Panc1 (cell line): ENCODE measurements at regions not wholly inside any gene's neighbourhood (a gene's known extent, or its start where the extent isn't known, plus 50 kb on each side); places are given as distances from the start of the nearest gene placed in this dataset.

Experiments used
- ATAC-seq: fragments of 200-7000 bp; cut with Tn5 transposase; 2 replicates; pipeline ENCODE4 v1.9.1; 2020; ENCODE audit warnings: mild to moderate bottlenecking, moderate library complexity
- BruUV-seq: library from RNA; stranded (reverse); fragments of 400-500 nt; replicated peaks from 2 replicates; lab custom pipeline; 2021; lab: Mats Ljungman, UMichigan
- CTCF ChIA-PET: fragments of 300-600 bp; sonication (Branson Sonifier 250); formaldehyde crosslinking; loops from one replicate; lab custom pipeline; 2022; ENCODE audit warnings: antibody characterized with exemption; lab: Charles Lee
- POLR2A ChIA-PET: fragments of 300-600 bp; sonication (Branson Sonifier 250); formaldehyde crosslinking; loops from one replicate; lab custom pipeline; 2022; ENCODE audit warnings: antibody characterized with exemption; lab: Charles Lee
- DNase-seq: peaks from one replicate; pipeline ENCODE4 v3.0.0-alpha.2; 2010; ENCODE audit warnings: low read depth, low spot score
- H3K27ac ChIP-seq: 2 replicates; pipeline ENCODE4 v1.5.1; 2011; ENCODE audit warnings: mild to moderate bottlenecking, low read length, inconsistent platforms
- H3K27me3 ChIP-seq: fragments of 200-500 bp; sonication (Bioruptor generic); 2 replicates; pipeline ENCODE4 v1.6.0; 2014; ENCODE audit warnings: low read length, inconsistent platforms; ENCODE audit not compliant: control insufficient read depth, insufficient read depth
- H3K36me3 ChIP-seq: fragments of 200-500 bp; sonication (Bioruptor generic); 2 replicates; pipeline ENCODE4 v1.5.1; 2014; ENCODE audit warnings: inconsistent platforms, mild to moderate bottlenecking, low read length, moderate library complexity; ENCODE audit not compliant: control insufficient read depth, insufficient read depth
- H3K4me1 ChIP-seq: 2 replicates; pipeline ENCODE4 v1.5.1; 2011; ENCODE audit warnings: inconsistent platforms, mild to moderate bottlenecking, low read length, moderate library complexity; ENCODE audit not compliant: control insufficient read depth, insufficient read depth
- H3K4me3 ChIP-seq, 2 experiments: 2 replicates each; pipeline ENCODE4 v1.5.1; 2011 to 2012; ENCODE audit warnings: low read depth in 2 of 2, low read length in 2 of 2, mild to moderate bottlenecking in 2 of 2, inconsistent platforms in 1 of 2, moderate library complexity in 1 of 2
- H3K9me3 ChIP-seq: fragments of 200-500 bp; sonication (Bioruptor generic); 2 replicates; pipeline ENCODE4 v1.5.1; 2014; ENCODE audit warnings: low read depth, mild to moderate bottlenecking, inconsistent platforms, low read length, moderate library complexity; ENCODE audit not compliant: control insufficient read depth, insufficient read depth
- CTCF ChIP-seq: fragments of 450-650 bp; IDR thresholded peaks from 2 replicates; pipeline ENCODE4 v1.5.1; 2017; ENCODE audit warnings: mild to moderate bottlenecking
- POLR2AphosphoS5 ChIP-seq: IDR thresholded peaks from 2 replicates; pipeline ENCODE4 v1.6.1; 2012; ENCODE audit warnings: mild to moderate bottlenecking, low read depth, low read length, moderate library complexity
- REST ChIP-seq, 2 experiments: IDR thresholded peaks; 2 replicates each; pipeline ENCODE4 v1.6.1; 2011 to 2012; ENCODE audit warnings: low read depth in 2 of 2, control low read depth in 1 of 2, low read length in 1 of 2, mild to moderate bottlenecking in 1 of 2, moderate library complexity in 1 of 2; ENCODE audit not compliant: insufficient read depth in 1 of 2
- SIN3A ChIP-seq: IDR thresholded peaks from 2 replicates; pipeline ENCODE4 v1.6.1; 2012; ENCODE audit warnings: low read depth, mild to moderate bottlenecking, low read length, moderate library complexity, borderline replicate concordance; ENCODE audit not compliant: insufficient read depth
- TCF7L2 ChIP-seq: IDR thresholded peaks from 2 replicates; pipeline ENCODE4 v1.6.1; 2011; ENCODE audit warnings: mild to moderate bottlenecking, low read depth, low read length, inconsistent platforms
- in situ Hi-C: cut with HindIII; loops from 2 replicates; pipeline ENCODE4 v1.10.0; 2016; ENCODE audit warnings: low sequenced_read_pairs, low pct_unique_long_range_greater_than_20kb
- intact Hi-C: fragments of 100-400 bp; cut with micrococcal nuclease; formaldehyde crosslinking; loops from one replicate; pipeline ENCODE4 v1.10.0; 2022; ENCODE audit not compliant: unreplicated experiment

- ATAC-seq: no peak
- BruUV-seq: no TSS peak
- Histone ChIP-seq H3K9me3 (no peaks in the 10 kb centered on the region), H3K4me1 (no peaks in the 10 kb centered on the region), H3K27ac (no peak overlapping the region), H3K4me3 (no peak overlapping the region), H3K36me3 (no peaks in the 10 kb centered on the region), H3K27me3 (peaks cover 21% of the 10 kb centered on the region)
- no peak for TF ChIP-seq TCF7L2
- no peak for TF ChIP-seq SIN3A
- no peak for TF ChIP-seq CTCF
- TF ChIP-seq POLR2AphosphoS5: no peak
- TF ChIP-seq REST (IDR thresholded peaks at IDR 0.05; ENCODE audit: insufficient read depth in 1 of 2, low read depth in 2 of 2, low read length in 1 of 2): no peak
- in situ Hi-C loops: no loop called here
- DNase-seq: no peak
- ChIA-PET CTCF (no interaction called here), POLR2A (no interaction called here)
- intact Hi-C loops: no loop called here
Measured at GRCh38 chr5:36755920-36756488, 120.6 kb upstream of the NIPBL start.

- DNase-seq (no peak), ATAC-seq (no peak)
- ChIA-PET POLR2A (no interaction called here), CTCF (no interaction called here)
- Histone ChIP-seq H3K27ac (no peak overlapping the region), H3K4me1 (no peaks in the 10 kb centered on the region), H3K27me3 (peaks cover 21% of the 10 kb centered on the region), H3K9me3 (no peaks in the 10 kb centered on the region), H3K36me3 (no peaks in the 10 kb centered on the region), H3K4me3 (no peak overlapping the region)
- no peak for TF ChIP-seq POLR2AphosphoS5
- TF ChIP-seq REST (IDR thresholded peaks at IDR 0.05; ENCODE audit: insufficient read depth in 1 of 2, low read depth in 2 of 2, low read length in 1 of 2): no peak
- intact Hi-C loops: no loop called here
- in situ Hi-C loops: no loop called here
- BruUV-seq: no TSS peak
Measured at GRCh38 chr5:36756848-36757247, 119.7 kb upstream of the NIPBL start.
